CD4-positive, alpha-beta memory T cell (primary cell): ENCODE measurements at regions not wholly inside any gene's neighbourhood (a gene's known extent, or its start where the extent isn't known, plus 50 kb on each side); places are given as distances from the start of the nearest gene placed in this dataset.

ENCODE experiments used
- CTCF ChIA-PET: fragments of 350-600 bp; sonication (Branson Sonifier 250); formaldehyde crosslinking; loops from one replicate; lab custom pipeline; 2021; ENCODE audit warnings: inconsistent platforms; ENCODE audit not compliant: partially characterized antibody; lab: Charles Lee
- POLR2A ChIA-PET: fragments of 350-600 bp; sonication (Branson Sonifier 250); formaldehyde crosslinking; loops from one replicate; lab custom pipeline; 2021; ENCODE audit not compliant: partially characterized antibody; lab: Charles Lee
- DNase-seq, 5 donors: peaks; one replicate each; pipeline versions ENCODE4 v3.0.0 to v3.0.0-alpha.2; 2020 to 2022; ENCODE audit warnings: mixed read lengths in 1 of 5
- H3K27ac ChIP-seq: one replicate; pipeline ENCODE4 v1.7.0; 2013; ENCODE audit warnings: low read depth, low read length
- H3K27me3 ChIP-seq: 2 replicates; pipeline ENCODE4 v1.7.0; 2013; ENCODE audit warnings: mild to moderate bottlenecking, low read length, moderate library complexity; ENCODE audit not compliant: insufficient read depth
- H3K36me3 ChIP-seq: 2 replicates; pipeline ENCODE4 v1.7.0; 2013; ENCODE audit warnings: mild to moderate bottlenecking, low read length, moderate library complexity; ENCODE audit not compliant: insufficient read depth
- H3K4me1 ChIP-seq: 2 replicates; pipeline ENCODE4 v1.7.0; 2013; ENCODE audit warnings: mild to moderate bottlenecking, low read length, moderate library complexity; ENCODE audit not compliant: insufficient read depth
- H3K4me3 ChIP-seq, 2 donors: one replicate each; pipeline ENCODE4 v1.7.0; 2013; ENCODE audit warnings: low read length in 2 of 2, mild to moderate bottlenecking in 1 of 2
- H3K9me3 ChIP-seq, 2 donors: one replicate each; pipeline ENCODE4 v1.7.0; 2013; ENCODE audit warnings: low read length in 2 of 2, control low read depth in 1 of 2; ENCODE audit not compliant: control insufficient read depth in 1 of 2
- H3K27ac Mint-ChIP-seq, 7 donors: one replicate each; pipeline ENCODE4 v1.8.0; 2020 to 2021; ENCODE audit warnings: mixed read lengths in 7 of 7, mild to moderate bottlenecking in 6 of 7, inconsistent platforms in 3 of 7, moderate library complexity in 3 of 7
- H3K27me3 Mint-ChIP-seq, 2 donors: one replicate each; pipeline ENCODE4 v1.8.0; 2020 to 2021; ENCODE audit warnings: mixed read lengths in 2 of 2
- H3K36me3 Mint-ChIP-seq, 2 donors: one replicate each; pipeline ENCODE4 v1.8.0; 2020 to 2021; ENCODE audit warnings: mixed read lengths in 2 of 2, inconsistent platforms in 1 of 2, mild to moderate bottlenecking in 1 of 2
- H3K4me1 Mint-ChIP-seq, 4 donors: one replicate each; pipeline ENCODE4 v1.8.0; 2020 to 2021; ENCODE audit warnings: mixed read lengths in 4 of 4, mild to moderate bottlenecking in 1 of 4
- H3K4me3 Mint-ChIP-seq, 8 donors: one replicate each; pipeline ENCODE4 v1.8.0; 2020 to 2021; ENCODE audit warnings: mixed read lengths in 8 of 8, mild to moderate bottlenecking in 7 of 8, moderate library complexity in 6 of 8, inconsistent platforms in 3 of 8
- H3K9me3 Mint-ChIP-seq, 8 donors: one replicate each; pipeline ENCODE4 v1.8.0; 2020 to 2021; ENCODE audit warnings: mixed read lengths in 8 of 8, mild to moderate bottlenecking in 5 of 8, inconsistent platforms in 3 of 8, moderate library complexity in 1 of 8
- intact Hi-C: fragments of 100-400 bp; cut with micrococcal nuclease; formaldehyde crosslinking; loops from one replicate; pipeline ENCODE4 v1.15.1; 2023

DNA sequence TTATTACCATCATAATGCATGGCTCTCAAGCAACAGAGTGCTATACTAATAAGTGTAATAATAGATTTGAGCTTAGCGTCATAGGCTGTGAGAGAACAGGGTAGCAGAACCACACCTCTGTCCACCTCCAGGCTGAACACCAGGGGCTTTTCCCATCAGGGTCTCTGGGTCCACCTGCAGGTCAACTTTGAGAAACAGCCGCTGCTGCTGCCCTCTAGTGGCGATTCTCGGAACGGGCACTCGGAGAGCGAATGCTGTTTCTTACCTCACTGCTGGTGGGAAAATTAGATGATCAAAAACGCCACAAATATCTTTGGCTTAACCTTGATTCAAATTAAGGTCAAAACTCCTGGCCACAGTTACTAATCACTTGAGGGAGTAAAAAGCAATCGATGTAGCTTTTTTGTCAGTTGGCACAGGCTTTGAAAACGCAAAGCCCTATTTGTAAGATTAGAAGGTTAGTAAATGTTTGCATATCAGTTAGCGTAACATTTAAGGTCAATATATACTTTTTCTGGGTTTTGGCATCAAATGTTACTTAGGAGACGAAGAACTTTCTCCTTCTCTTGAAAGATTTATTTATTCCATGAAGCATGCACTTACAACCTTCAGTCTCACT is 127.9 kb upstream of the TMEM132D start:
- peaks cover under 1 to 12% of the 10 kb centered on the region in 2 donors for H3K27me3 Mint-ChIP-seq
- H3K4me1 Mint-ChIP-seq: no peaks in the 10 kb centered on the region
- peak in 4 of 5 donors; percentile 16 to 34 (median 24) for DNase-seq
- H3K9me3 ChIP-seq: no peaks in the 10 kb centered on the region
- H3K36me3 Mint-ChIP-seq: no peaks in the 10 kb centered on the region
- no peak overlapping the region for H3K27ac ChIP-seq
- H3K27me3 ChIP-seq: no peaks in the 10 kb centered on the region
- no peak overlapping the region for H3K27ac Mint-ChIP-seq
- ChIA-PET POLR2A (no interaction called here), CTCF (interaction anchor here (0.8 to 1.6 kb wide), 5 partner anchors 12 to 28 kb away, joined by 3 to 9 read pairs (median 4); no protein-coding TSS in a partner anchor)
- no peak overlapping the region for H3K4me3 ChIP-seq
- no peak overlapping the region for H3K4me3 Mint-ChIP-seq
- H3K4me1 ChIP-seq: no peaks in the 10 kb centered on the region
- intact Hi-C loops: no loop called here
- no peaks in the 10 kb centered on the region for H3K9me3 Mint-ChIP-seq
- no peaks in the 10 kb centered on the region for H3K36me3 ChIP-seq

DNA sequence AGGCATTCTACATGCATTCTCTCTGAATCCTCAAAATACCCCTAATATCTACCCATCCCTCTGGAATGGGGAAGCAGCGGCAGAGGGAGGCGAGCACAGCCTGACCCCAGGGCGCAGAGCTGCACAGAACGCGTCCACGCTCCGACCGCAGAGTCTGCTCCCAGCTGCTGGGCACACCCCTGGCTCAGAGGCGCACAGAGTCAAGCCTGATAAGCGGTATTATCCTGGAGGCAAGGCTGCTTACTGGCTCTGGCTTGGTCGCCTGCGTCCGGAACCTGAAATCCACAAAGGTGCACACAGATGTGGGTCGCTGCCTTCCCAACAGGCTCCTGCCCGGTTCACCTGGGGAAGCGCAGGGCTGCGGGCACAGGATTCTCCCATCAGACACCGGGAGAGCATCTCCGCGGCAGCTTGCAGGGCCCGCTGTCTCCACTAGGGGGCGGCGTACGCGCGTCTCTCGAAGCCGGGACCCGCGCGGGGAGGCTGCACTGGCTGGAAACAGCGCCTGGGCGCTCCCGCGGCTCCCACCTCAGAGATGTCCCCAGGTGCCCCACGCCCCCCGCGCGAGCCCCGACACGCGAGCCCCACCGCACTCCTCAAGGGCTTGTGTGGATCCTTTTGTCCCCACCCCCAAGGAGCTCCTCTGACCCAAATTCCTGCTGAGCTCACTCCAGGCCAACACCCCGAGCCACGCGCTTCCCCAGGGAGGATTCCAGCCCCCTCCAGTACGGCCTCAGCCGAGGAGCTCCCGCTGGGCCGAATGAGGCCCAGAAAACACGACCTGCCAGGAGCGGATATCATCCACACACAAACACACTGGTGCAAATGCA is 120.1 kb upstream of the FZD10 start:
- Mint-ChIP-seq H3K4me1 (peaks cover 0 to 7% (median 0%) of the 10 kb centered on the region in 4 donors), H3K36me3 (no peaks in the 10 kb centered on the region), H3K4me3 (no peak overlapping the region), H3K27me3 (peaks cover 17 to 18% of the 10 kb centered on the region in 2 donors), H3K27ac (no peak overlapping the region), H3K9me3 (peaks cover 0 to 5% (median 1%) of the 10 kb centered on the region in 8 donors)
- ChIA-PET POLR2A (no interaction called here), CTCF (no interaction called here)
- DNase-seq: no peak
- Histone ChIP-seq H3K36me3 (no peaks in the 10 kb centered on the region), H3K4me3 (no peak overlapping the region), H3K4me1 (no peaks in the 10 kb centered on the region), H3K9me3 (no peaks in the 10 kb centered on the region), H3K27me3 (no peaks in the 10 kb centered on the region), H3K27ac (no peak overlapping the region)
- intact Hi-C loops: no loop called here

DNA sequence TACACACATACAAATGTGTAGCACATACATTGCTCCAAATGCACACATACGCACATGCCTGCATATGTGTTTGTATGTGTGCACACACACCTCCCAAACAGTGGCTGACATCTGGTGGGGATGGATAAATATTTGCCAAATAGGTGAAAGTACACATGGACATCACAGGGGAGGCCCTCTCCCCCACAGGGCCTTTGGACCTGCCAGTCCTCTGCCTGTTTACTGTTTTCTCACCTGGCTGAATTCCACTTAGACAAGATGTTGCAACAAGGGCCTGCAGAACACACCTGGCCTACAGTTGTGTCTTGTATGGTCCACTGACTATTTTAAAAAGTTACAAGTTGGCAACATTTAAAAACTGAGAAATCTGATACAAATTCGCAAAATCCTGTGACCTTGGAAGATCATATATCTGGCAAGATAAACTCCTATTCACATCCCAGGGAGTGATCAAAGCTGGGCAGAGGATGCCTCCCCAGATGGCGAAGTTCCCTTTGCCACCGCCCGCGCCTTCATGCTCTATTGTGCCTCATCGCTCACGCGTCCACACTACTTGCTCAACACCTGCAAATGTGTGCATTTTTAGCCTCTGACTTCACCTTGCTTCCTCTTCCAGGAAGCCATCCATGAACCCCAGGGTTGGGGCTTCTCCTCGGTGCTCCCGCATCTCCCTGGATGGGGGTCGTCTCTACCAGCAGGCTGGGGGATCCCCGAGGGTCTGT is 118.4 kb upstream of the FZD10 start:
- intact Hi-C loops: no loop called here
- H3K36me3 ChIP-seq: no peaks in the 10 kb centered on the region
- POLR2A ChIA-PET: no interaction called here
- Mint-ChIP-seq H3K4me1 (peaks cover 0 to 9% (median 2%) of the 10 kb centered on the region in 4 donors), H3K36me3 (no peaks in the 10 kb centered on the region), H3K9me3 (peaks cover 0 to 5% (median 1%) of the 10 kb centered on the region in 8 donors), H3K27me3 (peaks cover 20 to 23% of the 10 kb centered on the region in 2 donors), H3K27ac (peak overlapping the region in 1 of 7 donors; percentile 71), H3K4me3 (no peak overlapping the region)
- H3K4me1 ChIP-seq: no peaks in the 10 kb centered on the region
- CTCF ChIA-PET: interaction anchor here (3.0 kb wide), 1 partner anchor 12 kb away, joined by 9 read pairs; no protein-coding TSS in a partner anchor
- no peak for DNase-seq
- no peaks in the 10 kb centered on the region for H3K27me3 ChIP-seq
- no peaks in the 10 kb centered on the region for H3K9me3 ChIP-seq
- no peak overlapping the region for H3K4me3 ChIP-seq
- no peak overlapping the region for H3K27ac ChIP-seq

DNA sequence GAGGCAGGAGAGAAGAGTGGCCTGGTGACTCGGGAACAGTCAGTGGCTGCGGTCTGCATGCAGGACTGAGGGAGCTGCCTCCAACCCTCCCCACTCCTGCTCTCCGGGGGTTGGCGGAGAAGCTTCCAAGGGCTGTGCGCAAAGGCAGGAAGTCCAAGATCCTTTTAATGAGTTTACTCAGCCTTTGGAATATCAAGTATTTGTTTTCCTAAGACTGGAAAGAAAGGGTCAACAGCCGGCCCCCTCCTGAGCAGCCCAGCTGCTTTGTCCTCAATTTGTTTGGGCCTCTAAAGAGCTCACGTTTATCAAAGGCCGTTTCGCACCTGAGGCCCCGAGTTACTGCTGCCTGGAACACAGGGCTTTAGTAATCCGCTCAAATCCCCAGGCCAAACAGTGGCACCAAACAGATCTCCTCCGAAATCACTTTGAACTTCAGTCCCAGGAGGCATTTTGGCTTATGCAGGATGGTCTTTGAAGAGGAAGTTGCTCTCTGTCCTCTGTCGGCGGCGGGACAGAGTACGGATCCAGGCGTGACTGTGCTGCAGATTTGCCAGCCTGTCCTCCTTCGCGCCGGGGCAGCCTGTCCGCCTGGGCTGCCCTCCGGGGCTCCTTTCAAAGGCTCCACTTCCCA is 117.2 kb upstream of the FZD10 start:
- H3K4me1 Mint-ChIP-seq: peaks cover 0 to 9% (median 2%) of the 10 kb centered on the region in 4 donors
- H3K27me3 Mint-ChIP-seq: peaks cover 20 to 21% of the 10 kb centered on the region in 2 donors
- H3K9me3 Mint-ChIP-seq: peaks cover 0 to 6% (median 3%) of the 10 kb centered on the region in 8 donors
- no peaks in the 10 kb centered on the region for H3K36me3 ChIP-seq
- no peak overlapping the region for H3K27ac Mint-ChIP-seq
- POLR2A ChIA-PET: no interaction called here
- no peak for DNase-seq
- H3K27me3 ChIP-seq: no peaks in the 10 kb centered on the region
- no peak overlapping the region for H3K4me3 Mint-ChIP-seq
- no peak overlapping the region for H3K27ac ChIP-seq
- H3K36me3 Mint-ChIP-seq: no peaks in the 10 kb centered on the region
- CTCF ChIA-PET: interaction anchor here (1.1 to 3.0 kb wide), 3 partner anchors 11 to 17 kb away, joined by 3 to 9 read pairs (median 3); no protein-coding TSS in a partner anchor
- no peaks in the 10 kb centered on the region for H3K4me1 ChIP-seq
- intact Hi-C loops: loop anchor here (5.0 kb wide), 1 partner anchor 702 kb away; no protein-coding TSS in a partner anchor
- H3K4me3 ChIP-seq: no peak overlapping the region
- H3K9me3 ChIP-seq: no peaks in the 10 kb centered on the region

DNA sequence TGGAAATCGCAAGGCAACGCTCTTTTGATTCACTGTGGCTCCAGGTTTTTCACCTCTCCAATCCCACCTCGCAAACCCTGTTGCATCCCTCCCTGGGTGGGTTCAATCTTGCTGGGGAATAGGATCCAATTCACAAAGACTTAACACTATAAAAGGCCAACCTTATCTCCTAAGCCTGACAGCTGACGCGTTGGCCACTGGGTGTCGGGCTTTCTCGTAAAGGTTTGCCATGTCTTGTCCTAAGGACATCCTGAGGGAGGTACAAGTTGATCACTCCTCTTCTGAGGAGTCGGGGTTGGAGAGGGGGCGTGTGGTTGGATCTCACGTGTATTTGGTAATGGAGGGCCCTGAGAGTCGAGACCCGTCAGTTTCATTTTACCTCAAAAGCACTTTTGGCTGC is 112.6 kb upstream of the FZD10 start:
- intact Hi-C loops: loop anchor here (5.0 kb wide), 1 partner anchor 698 kb away; no protein-coding TSS in a partner anchor

DNA sequence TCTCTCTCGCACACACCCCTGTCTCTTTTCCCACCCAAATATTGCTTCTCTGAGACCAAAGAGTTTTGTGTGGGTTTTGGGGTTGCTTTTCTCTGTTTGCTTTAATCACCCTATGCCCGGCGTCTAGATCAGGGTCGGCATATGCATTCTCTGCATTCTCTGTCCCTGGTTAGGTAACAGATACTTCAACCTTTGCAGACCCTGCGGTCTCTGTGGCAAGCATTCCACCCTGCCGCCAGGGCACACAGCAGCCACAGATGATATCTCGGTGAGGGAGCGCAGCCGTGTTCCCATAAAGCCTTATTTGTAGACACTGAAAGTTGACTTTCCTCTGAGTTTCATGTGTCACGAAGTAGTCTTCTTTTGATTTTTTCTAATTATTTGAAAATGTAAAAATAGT is 110.4 kb upstream of the FZD10 start:
- Mint-ChIP-seq H3K4me1 (peaks cover 0 to 7% (median 2%) of the 10 kb centered on the region in 4 donors), H3K9me3 (peaks cover 0 to 7% (median 4%) of the 10 kb centered on the region in 8 donors), H3K4me3 (no peak overlapping the region), H3K27ac (peak overlapping the region in 1 of 7 donors; percentile 52), H3K36me3 (no peaks in the 10 kb centered on the region), H3K27me3 (peaks cover 7 to 8% of the 10 kb centered on the region in 2 donors)
- H3K27ac ChIP-seq: no peak overlapping the region
- no peak for DNase-seq
- H3K27me3 ChIP-seq: no peaks in the 10 kb centered on the region
- ChIA-PET POLR2A (no interaction called here), CTCF (no interaction called here)
- no peaks in the 10 kb centered on the region for H3K4me1 ChIP-seq
- no peaks in the 10 kb centered on the region for H3K36me3 ChIP-seq
- no peak overlapping the region for H3K4me3 ChIP-seq
- intact Hi-C loops: no loop called here
- no peaks in the 10 kb centered on the region for H3K9me3 ChIP-seq

More for the DNA sequence above, 112.6 kb upstream of the FZD10 start:
- Mint-ChIP-seq H3K27ac (no peak overlapping the region), H3K36me3 (no peaks in the 10 kb centered on the region), H3K9me3 (peaks cover 0 to 4% (median 2%) of the 10 kb centered on the region in 8 donors), H3K4me1 (peaks cover 0 to 3% (median 1%) of the 10 kb centered on the region in 4 donors), H3K27me3 (peaks cover 13 to 14% of the 10 kb centered on the region in 2 donors), H3K4me3 (no peak overlapping the region)
- POLR2A ChIA-PET: no interaction called here
- H3K27ac ChIP-seq: no peak overlapping the region
- H3K27me3 ChIP-seq: no peaks in the 10 kb centered on the region
- H3K9me3 ChIP-seq: no peaks in the 10 kb centered on the region
- CTCF ChIA-PET: no interaction called here
- no peak overlapping the region for H3K4me3 ChIP-seq
- DNase-seq: no peak
- no peaks in the 10 kb centered on the region for H3K36me3 ChIP-seq
- H3K4me1 ChIP-seq: no peaks in the 10 kb centered on the region
